ENCODE measurements at regions not wholly inside any gene's neighbourhood (a gene's known extent, or its start where the extent isn't known, plus 50 kb on each side); places are given as distances from the start of the nearest gene placed in this dataset.

DNA sequence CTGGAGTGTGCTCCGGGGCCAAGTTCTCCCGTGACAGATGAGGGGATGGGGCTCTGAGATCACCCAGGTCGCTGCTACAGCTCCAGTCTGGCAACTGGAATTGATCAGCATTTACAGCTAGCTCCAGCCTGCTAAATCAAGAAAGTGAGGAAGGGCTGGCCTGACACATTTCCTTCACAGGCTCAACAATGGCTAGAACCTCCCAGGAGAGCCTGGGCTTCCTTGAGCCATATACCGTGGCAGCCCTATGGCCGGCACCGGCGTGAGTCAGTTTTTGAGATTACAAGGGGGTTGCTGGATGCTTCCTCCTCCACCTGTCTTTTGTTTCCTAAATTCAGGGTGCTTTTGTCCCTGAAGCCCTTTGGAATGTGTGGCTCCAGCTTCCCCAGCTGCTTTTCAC is 104.2 kb downstream of the ETS2 start:
- H3K36me3 ChIP-seq = no peaks in the 10 kb centered on the region
- peaks cover 0 to 45% (median 31%) of the 10 kb centered on the region in 4 donors for H3K4me1 ChIP-seq
- TF ChIP-seq, protein P1, sequence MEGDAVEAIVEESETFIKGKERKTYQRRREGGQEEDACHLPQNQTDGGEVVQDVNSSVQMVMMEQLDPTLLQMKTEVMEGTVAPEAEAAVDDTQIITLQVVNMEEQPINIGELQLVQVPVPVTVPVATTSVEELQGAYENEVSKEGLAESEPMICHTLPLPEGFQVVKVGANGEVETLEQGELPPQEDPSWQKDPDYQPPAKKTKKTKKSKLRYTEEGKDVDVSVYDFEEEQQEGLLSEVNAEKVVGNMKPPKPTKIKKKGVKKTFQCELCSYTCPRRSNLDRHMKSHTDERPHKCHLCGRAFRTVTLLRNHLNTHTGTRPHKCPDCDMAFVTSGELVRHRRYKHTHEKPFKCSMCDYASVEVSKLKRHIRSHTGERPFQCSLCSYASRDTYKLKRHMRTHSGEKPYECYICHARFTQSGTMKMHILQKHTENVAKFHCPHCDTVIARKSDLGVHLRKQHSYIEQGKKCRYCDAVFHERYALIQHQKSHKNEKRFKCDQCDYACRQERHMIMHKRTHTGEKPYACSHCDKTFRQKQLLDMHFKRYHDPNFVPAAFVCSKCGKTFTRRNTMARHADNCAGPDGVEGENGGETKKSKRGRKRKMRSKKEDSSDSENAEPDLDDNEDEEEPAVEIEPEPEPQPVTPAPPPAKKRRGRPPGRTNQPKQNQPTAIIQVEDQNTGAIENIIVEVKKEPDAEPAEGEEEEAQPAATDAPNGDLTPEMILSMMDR (IDR thresholded peaks at IDR 0.05) = no peak
- DNase-seq = no peak
- peak overlapping the region; percentile 23 to 75 for H3K27ac ChIP-seq
- intact Hi-C loops (cut with DNase I; ENCODE audit: low total_unique reads) = no loop called here
- no peak overlapping the region for H3K4me3 ChIP-seq
- no peaks in the 10 kb centered on the region for H3K27me3 ChIP-seq
- H3K9me3 ChIP-seq = no peaks in the 10 kb centered on the region

DNA sequence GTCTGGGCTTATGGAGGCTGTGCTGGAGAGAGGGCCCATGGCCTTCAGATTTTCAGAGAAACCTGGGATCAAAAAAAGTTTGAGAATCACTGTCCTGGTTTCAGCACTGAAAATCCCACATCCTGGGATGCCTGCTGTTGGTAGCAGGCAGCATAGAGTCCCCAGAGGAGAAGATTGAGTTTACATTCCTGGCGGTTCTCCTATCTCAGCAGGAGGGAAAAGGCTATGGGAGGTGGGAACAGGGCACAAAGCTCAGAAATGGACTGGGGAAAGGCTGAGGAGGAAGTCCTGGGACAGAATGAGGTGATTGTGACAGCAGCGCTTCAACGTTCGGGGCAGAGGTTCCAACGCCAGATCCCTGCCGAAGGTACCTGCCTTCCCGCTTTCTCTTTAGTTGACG is 103.4 kb downstream of the ETS2 start:
- TF ChIP-seq, protein P1 (IDR thresholded peaks at IDR 0.05) = no peak
- no peak overlapping the region for H3K4me3 ChIP-seq
- peaks cover 0 to 46% (median 33%) of the 10 kb centered on the region in 4 donors for H3K4me1 ChIP-seq
- H3K9me3 ChIP-seq = no peaks in the 10 kb centered on the region
- peak overlapping the region; percentile 23 to 75 for H3K27ac ChIP-seq
- DNase-seq = no peak
- H3K36me3 ChIP-seq = no peaks in the 10 kb centered on the region
- intact Hi-C loops (cut with DNase I; ENCODE audit: low total_unique reads) = no loop called here
- no peaks in the 10 kb centered on the region for H3K27me3 ChIP-seq

DNA sequence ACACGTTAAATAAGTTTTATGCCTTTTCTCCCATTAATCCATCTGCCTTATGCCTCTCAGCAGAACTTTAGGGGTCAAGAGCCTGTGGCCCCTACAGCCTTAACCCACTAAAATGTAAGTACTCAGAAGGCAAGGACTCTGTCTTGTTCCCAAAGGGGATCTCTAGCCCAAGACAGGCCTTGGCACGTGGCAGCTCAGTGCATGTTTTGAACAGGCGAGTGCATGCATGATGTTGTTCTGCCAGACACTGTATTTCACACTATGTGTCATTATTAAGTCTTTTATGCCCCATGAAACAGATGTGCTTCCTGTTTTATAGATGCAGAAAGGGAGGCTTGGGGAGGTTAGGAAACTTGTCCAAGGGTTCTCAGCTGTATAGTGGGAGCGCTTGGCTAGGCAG is 102.8 kb downstream of the ETS2 start:
- TF ChIP-seq, protein P1 (IDR thresholded peaks at IDR 0.05) = no peak
- no peak for DNase-seq
- Histone ChIP-seq H3K4me3 (no peak overlapping the region), H3K4me1 (peaks cover 0 to 49% (median 38%) of the 10 kb centered on the region in 4 donors), H3K27ac (peak overlapping the region; percentile 75 to 82), H3K27me3 (no peaks in the 10 kb centered on the region), H3K9me3 (no peaks in the 10 kb centered on the region), H3K36me3 (no peaks in the 10 kb centered on the region)
- intact Hi-C loops (cut with DNase I; ENCODE audit: low total_unique reads) = no loop called here

DNA sequence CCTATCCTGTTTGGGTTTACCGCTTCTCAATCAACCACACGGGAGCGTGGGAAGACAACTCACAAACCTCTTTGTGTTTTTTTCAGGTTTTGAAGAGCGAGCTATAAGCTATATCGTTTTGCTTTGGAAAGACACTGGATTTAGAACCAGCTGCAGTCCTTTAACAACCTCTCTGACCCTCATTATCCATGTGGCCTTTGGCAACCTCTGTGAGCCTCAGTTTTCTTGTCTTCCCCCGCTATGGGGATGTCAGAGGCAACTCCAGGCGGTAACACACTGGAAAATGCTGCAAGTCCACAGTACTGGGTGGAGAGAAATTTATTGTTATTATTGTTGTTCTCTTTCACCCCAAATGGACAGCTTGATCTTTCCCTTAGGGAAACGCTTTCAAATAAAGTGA is 100.0 kb downstream of the ETS2 start:
- Histone ChIP-seq H3K27me3 (no peaks in the 10 kb centered on the region), H3K9me3 (no peaks in the 10 kb centered on the region), H3K4me1 (peaks cover 0 to 43% (median 33%) of the 10 kb centered on the region in 4 donors), H3K4me3 (no peak overlapping the region), H3K27ac (peak overlapping the region; percentile 75 to 82), H3K36me3 (no peaks in the 10 kb centered on the region)
- no peak for DNase-seq
- intact Hi-C loops (cut with DNase I; ENCODE audit: low total_unique reads) = no loop called here
- TF ChIP-seq, protein P1 (IDR thresholded peaks at IDR 0.05) = no peak

DNA sequence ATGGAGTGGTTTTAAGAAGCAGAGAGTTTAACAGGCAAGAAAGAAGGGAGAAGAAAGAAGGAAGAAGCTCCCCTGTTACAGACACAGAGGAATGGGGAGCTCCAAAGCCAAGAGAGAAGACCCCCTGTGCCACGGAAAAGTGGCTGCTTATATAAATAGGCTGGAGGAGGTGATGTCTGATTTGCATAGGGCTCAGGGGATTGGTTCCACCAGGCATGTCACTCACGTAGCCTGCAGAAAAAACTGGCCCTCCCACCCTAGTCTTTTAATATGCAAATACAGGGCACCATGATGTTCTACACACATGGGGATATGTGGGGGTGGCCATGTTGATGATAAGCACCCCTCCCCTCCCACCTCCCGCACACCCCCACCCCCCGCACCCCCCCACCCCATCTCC is 99.6 kb downstream of the ETS2 start:
- intact Hi-C loops (cut with DNase I; ENCODE audit: low total_unique reads) = no loop called here
- Histone ChIP-seq H3K4me1 (peaks cover 0 to 43% (median 31%) of the 10 kb centered on the region in 4 donors), H3K9me3 (no peaks in the 10 kb centered on the region), H3K36me3 (no peaks in the 10 kb centered on the region), H3K27me3 (no peaks in the 10 kb centered on the region), H3K4me3 (no peak overlapping the region), H3K27ac (peak overlapping the region; percentile 82 to 85)
- TF ChIP-seq, protein P1 (IDR thresholded peaks at IDR 0.05) = no peak
- DNase-seq = no peak

DNA sequence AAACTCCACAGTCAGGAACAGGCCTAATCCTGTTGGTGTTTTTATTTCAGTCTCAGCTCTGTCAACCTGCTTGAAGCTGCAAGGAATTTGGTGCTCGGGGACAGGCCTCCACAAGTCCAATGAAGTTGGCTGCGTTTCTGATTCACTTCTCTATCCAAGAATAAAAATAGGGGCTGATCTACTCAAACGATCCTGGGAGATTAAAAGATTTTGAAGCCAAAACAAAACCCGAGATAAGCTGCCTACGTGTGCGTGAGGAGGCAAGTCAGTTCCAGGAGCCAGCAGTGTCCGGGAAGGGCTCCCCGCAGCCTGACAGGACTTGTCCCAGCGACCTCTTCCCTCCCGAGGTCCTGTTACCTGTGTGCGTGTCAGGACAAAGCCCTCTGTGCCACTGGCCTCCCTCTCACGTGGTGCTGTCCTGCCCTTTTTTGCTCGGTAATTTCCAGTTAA is 98.0 kb downstream of the ETS2 start:
- no peak for DNase-seq
- H3K27me3 ChIP-seq = no peaks in the 10 kb centered on the region
- H3K9me3 ChIP-seq = no peaks in the 10 kb centered on the region
- H3K4me3 ChIP-seq = no peak overlapping the region
- TF ChIP-seq, protein P1 (IDR thresholded peaks at IDR 0.05) = no peak
- H3K36me3 ChIP-seq = no peaks in the 10 kb centered on the region
- peaks cover 0 to 43% (median 28%) of the 10 kb centered on the region in 4 donors for H3K4me1 ChIP-seq
- peak overlapping the region; percentile 82 to 85 for H3K27ac ChIP-seq
- intact Hi-C loops (cut with DNase I; ENCODE audit: low total_unique reads) = no loop called here
